ENCODE measurements at regions not wholly inside any gene's neighbourhood (a gene's known extent, or its start where the extent isn't known, plus 50 kb on each side); places are given as distances from the start of the nearest gene placed in this dataset.

DNA sequence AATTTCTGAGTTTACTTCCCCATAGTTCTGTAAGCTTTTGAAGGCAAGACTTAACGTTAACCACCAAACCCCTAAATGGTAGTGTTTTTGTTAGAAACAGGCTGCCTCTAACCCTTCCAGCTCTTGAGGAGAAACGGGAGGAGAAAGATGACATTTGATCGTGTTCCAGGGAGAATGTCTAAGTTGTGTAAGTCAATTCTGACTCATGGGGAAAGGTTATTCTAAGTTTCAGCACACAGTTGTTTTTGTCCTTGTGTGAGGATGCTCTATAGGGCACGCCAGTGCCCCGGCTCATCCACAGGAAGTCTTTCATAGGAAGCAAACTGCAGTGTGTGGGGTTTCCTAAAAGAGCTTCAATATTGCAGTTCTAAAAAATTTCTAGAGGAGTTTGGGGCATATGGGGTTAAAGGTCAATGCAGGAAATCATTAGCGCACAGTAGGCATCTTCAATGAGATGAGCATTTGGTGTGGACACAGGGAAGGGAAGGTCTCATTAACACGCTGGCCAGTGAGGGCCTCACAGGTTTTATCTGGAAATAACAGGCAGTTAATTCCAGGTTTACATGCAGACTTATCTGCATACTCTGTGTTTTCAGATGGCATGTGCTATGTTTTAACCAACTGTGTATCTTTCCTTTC lies 638.2 kb upstream of the IGFBP3 start:
- no peaks in the 10 kb centered on the region for H3K36me3 ChIP-seq (ENCODE audit: insufficient read depth, low read length)
- H3K4me3 ChIP-seq (ENCODE audit: low read length) = no peak overlapping the region
- H3K9me3 ChIP-seq (ENCODE audit: low read length) = no peaks in the 10 kb centered on the region
- H3K27me3 ChIP-seq (ENCODE audit: insufficient read depth, low read length) = no peaks in the 10 kb centered on the region
- peaks cover 15% of the 10 kb centered on the region for H3K4me1 ChIP-seq (ENCODE audit: insufficient read depth, low read length)
- H2AFZ ChIP-seq (ENCODE audit: low read depth, low read length) = no peak overlapping the region

DNA sequence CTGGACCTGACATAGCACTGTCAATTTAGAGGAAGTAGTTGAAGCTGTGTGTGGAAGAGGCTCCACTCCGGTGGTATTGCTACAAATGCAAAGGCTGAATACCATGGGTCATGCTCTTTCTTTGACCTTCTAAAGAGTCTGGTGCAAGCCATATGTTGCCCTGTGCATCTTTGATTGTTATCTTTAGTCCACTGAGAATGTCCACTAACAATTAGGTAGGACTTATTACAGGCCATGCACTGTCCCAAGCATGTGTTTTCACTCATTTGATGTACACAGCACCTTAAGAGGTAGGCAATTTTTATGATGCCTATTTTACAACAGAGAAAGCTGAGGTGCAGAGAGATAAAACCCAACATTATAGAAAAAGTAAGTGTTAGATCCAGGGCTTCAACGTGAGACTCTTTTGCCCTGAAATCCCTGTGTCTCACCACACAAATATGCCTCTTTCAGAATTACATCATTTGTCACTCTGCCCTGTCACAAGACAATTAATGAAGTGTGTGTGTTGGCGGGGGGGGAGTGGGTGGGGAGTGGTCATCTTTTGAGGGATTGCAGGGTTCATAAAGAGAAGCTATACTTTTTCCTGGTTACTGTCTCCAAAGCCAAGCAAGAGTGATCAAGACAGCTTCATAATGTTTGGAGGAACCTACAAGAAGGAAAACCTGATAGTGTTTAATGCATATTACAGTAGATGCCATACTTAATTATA lies 637.6 kb upstream of the IGFBP3 start:
- H3K9me3 ChIP-seq (ENCODE audit: low read length) = no peaks in the 10 kb centered on the region
- no peak overlapping the region for H3K4me3 ChIP-seq (ENCODE audit: low read length)
- H3K36me3 ChIP-seq (ENCODE audit: insufficient read depth, low read length) = no peaks in the 10 kb centered on the region
- no peaks in the 10 kb centered on the region for H3K27me3 ChIP-seq (ENCODE audit: insufficient read depth, low read length)
- peaks cover 15% of the 10 kb centered on the region for H3K4me1 ChIP-seq (ENCODE audit: insufficient read depth, low read length)
- H2AFZ ChIP-seq (ENCODE audit: low read depth, low read length) = no peak overlapping the region

DNA sequence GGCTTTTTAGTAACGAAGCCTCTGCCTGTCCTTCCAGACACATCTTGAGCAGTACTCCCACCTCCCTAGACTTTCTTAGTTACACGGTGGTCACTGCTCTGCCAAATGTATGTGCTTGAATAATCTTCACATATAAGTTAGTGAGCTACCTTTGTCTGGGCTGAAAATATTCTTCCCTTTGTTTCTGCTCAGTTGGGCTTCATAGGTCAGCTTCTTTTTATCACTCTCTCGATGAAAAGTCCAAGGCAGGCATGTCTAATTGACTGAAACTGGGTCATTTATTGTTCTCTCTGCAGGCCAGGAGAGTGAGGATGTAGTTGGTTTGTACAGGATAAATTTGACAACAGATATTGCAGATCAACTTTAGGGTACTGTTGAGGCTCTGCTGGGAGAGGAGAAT lies 636.7 kb upstream of the IGFBP3 start:
- Histone ChIP-seq H3K4me1 (ENCODE audit: insufficient read depth, low read length) (peaks cover 15% of the 10 kb centered on the region), H3K27me3 (ENCODE audit: insufficient read depth, low read length) (no peaks in the 10 kb centered on the region), H3K36me3 (ENCODE audit: insufficient read depth, low read length) (no peaks in the 10 kb centered on the region), H3K9me3 (ENCODE audit: low read length) (no peaks in the 10 kb centered on the region), H2AFZ (ENCODE audit: low read depth, low read length) (no peak overlapping the region), H3K4me3 (ENCODE audit: low read length) (no peak overlapping the region)

- no peak overlapping the region for H2AFZ ChIP-seq (ENCODE audit: low read depth, low read length)
- no peaks in the 10 kb centered on the region for H3K9me3 ChIP-seq (ENCODE audit: low read length)
- H3K4me1 ChIP-seq (ENCODE audit: insufficient read depth, low read length) = peaks cover 15% of the 10 kb centered on the region
- no peak overlapping the region for H3K4me3 ChIP-seq (ENCODE audit: low read length)
- H3K36me3 ChIP-seq (ENCODE audit: insufficient read depth, low read length) = no peaks in the 10 kb centered on the region
- H3K27me3 ChIP-seq (ENCODE audit: insufficient read depth, low read length) = no peaks in the 10 kb centered on the region
These were observed 636.2 kb upstream of the IGFBP3 start for GRCh38 chr7:46557295-46557711.

DNA sequence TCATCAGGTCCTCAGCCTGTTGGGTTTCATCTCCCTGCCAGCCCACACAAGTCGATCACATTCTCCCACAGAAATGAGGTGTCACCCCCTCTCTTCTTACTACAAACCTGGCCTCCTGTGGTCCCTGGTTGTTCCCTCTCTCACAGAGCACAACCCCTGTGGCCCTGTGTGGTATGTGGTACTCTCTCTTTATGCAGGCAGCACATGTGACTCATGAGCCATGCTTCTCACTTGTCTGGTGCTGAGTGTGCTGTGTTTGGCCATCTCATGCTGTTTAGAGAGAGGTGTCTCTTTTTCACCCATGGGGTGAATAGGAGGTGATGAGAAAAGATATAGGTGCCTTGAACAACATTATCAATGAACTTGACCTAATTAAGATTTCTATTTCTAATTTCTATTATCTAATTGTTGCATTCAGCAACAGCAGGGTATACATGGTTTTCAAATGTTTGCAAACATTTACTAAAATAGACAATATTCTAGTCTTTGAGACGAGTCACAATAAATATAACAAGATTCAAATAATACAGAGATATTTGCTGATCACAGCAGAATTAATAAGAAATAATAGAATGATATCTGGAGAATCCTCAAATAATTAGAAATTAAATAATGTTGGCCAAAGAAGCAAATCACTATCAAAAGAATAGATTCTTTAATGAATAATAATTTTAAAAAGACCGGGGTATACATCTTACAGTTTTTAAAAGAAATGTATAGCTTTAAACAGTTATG lies 633.8 kb upstream of the IGFBP3 start:
- Histone ChIP-seq H3K4me1 (ENCODE audit: insufficient read depth, low read length) (peaks cover 15% of the 10 kb centered on the region), H2AFZ (ENCODE audit: low read depth, low read length) (no peak overlapping the region), H3K4me3 (ENCODE audit: low read length) (no peak overlapping the region), H3K27me3 (ENCODE audit: insufficient read depth, low read length) (no peaks in the 10 kb centered on the region), H3K36me3 (ENCODE audit: insufficient read depth, low read length) (no peaks in the 10 kb centered on the region), H3K9me3 (ENCODE audit: low read length) (no peaks in the 10 kb centered on the region)

- no peaks in the 10 kb centered on the region for H3K36me3 ChIP-seq (ENCODE audit: insufficient read depth, low read length)
- H3K27me3 ChIP-seq (ENCODE audit: insufficient read depth, low read length) = no peaks in the 10 kb centered on the region
- H3K4me1 ChIP-seq (ENCODE audit: insufficient read depth, low read length) = no peaks in the 10 kb centered on the region
- no peak overlapping the region for H2AFZ ChIP-seq (ENCODE audit: low read depth, low read length)
- no peaks in the 10 kb centered on the region for H3K9me3 ChIP-seq (ENCODE audit: low read length)
- no peak overlapping the region for H3K4me3 ChIP-seq (ENCODE audit: low read length)
These were observed 630.5 kb upstream of the IGFBP3 start for GRCh38 chr7:46551603-46552002.

DNA sequence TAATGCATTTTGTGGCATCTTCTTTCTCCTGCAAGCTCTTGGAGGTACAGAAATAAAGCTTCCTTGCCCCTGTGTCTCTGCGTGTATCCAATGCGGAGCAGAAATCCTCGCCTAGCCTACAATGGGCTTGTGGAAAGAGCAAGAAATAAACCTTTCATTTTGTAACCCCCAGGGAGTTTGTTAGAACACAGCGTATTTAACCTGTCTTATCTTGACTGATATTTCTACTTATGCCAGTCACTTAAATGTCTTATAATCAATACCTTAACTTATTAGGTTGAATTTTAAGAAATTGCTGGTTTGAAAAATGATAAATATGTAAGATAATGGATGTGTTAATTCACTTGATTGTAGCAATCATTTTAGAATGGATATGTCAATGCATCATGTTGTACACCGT lies 629.8 kb upstream of the IGFBP3 start:
- Histone ChIP-seq H3K27me3 (ENCODE audit: insufficient read depth, low read length) (no peaks in the 10 kb centered on the region), H2AFZ (ENCODE audit: low read depth, low read length) (no peak overlapping the region), H3K4me3 (ENCODE audit: low read length) (no peak overlapping the region), H3K36me3 (ENCODE audit: insufficient read depth, low read length) (no peaks in the 10 kb centered on the region), H3K4me1 (ENCODE audit: insufficient read depth, low read length) (peaks cover 3% of the 10 kb centered on the region), H3K9me3 (ENCODE audit: low read length) (no peaks in the 10 kb centered on the region)

DNA sequence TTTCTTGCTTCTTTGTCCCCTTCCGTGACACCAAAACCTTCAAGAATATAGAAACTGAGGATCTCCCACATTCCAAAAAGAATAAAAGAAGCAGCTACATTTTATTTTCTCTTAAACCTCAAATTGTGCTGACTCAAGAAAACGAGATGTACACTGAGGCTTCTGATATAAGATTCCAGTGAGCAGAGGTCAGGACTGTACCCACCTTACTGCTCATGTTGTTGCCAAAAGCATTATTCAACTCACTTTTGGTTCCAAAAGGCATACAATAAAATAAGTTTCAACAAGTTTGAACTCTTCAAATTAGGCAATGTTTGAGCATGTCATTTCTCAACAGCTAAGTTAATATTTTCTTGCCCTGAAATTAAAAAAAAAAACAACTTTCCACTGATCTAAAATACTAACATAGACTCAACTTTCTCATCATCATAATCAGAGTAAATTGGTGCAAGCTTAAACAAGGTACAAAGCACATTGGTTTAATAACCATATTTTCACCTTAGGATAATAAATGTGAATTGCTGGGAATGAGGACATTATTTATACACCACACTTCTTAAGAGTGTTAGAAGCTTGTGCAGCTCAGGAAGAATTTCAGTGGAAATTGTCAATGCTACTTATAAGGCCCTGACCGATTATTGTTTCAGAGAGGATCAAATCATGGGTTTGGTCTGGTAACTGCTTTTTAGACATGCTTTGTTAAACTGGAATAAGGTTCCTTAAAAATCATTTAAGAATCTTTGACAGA lies 629.0 kb upstream of the IGFBP3 start:
- H3K9me3 ChIP-seq (ENCODE audit: low read length) = no peaks in the 10 kb centered on the region
- H2AFZ ChIP-seq (ENCODE audit: low read depth, low read length) = no peak overlapping the region
- no peaks in the 10 kb centered on the region for H3K36me3 ChIP-seq (ENCODE audit: insufficient read depth, low read length)
- H3K27me3 ChIP-seq (ENCODE audit: insufficient read depth, low read length) = no peaks in the 10 kb centered on the region
- H3K4me1 ChIP-seq (ENCODE audit: insufficient read depth, low read length) = peaks cover 5% of the 10 kb centered on the region
- no peak overlapping the region for H3K4me3 ChIP-seq (ENCODE audit: low read length)

GRCh38 chr7:46549347-46549746 lies 628.3 kb upstream of the IGFBP3 start:
- H3K36me3 ChIP-seq (ENCODE audit: insufficient read depth, low read length) = no peaks in the 10 kb centered on the region
- H3K9me3 ChIP-seq (ENCODE audit: low read length) = no peaks in the 10 kb centered on the region
- no peak overlapping the region for H3K4me3 ChIP-seq (ENCODE audit: low read length)
- H3K27me3 ChIP-seq (ENCODE audit: insufficient read depth, low read length) = no peaks in the 10 kb centered on the region
- no peak overlapping the region for H2AFZ ChIP-seq (ENCODE audit: low read depth, low read length)
- peaks cover 5% of the 10 kb centered on the region for H3K4me1 ChIP-seq (ENCODE audit: insufficient read depth, low read length)

DNA sequence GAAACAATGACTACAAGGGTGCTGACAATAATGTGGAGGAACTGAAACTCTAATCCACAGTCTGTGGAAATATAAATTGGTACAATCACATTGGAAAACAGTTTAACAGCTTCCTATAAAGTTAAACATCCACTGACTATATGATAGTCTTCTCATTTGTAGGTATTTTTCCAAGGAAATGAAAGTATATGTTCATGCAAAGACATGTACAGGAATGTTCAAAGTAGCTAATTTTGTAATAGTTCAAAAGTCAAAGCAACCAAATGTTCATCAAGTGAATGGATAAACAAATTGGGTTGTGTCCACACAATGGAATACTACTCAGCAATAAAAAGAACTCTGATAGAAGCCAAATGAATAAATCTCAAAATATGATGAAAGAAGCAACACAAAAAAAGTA lies 626.0 kb upstream of the IGFBP3 start:
- no peaks in the 10 kb centered on the region for H3K27me3 ChIP-seq (ENCODE audit: insufficient read depth, low read length)
- H2AFZ ChIP-seq (ENCODE audit: low read depth, low read length) = no peak overlapping the region
- H3K9me3 ChIP-seq (ENCODE audit: low read length) = no peaks in the 10 kb centered on the region
- no peak overlapping the region for H3K4me3 ChIP-seq (ENCODE audit: low read length)
- no peaks in the 10 kb centered on the region for H3K36me3 ChIP-seq (ENCODE audit: insufficient read depth, low read length)
- H3K4me1 ChIP-seq (ENCODE audit: insufficient read depth, low read length) = peaks cover 5% of the 10 kb centered on the region

DNA sequence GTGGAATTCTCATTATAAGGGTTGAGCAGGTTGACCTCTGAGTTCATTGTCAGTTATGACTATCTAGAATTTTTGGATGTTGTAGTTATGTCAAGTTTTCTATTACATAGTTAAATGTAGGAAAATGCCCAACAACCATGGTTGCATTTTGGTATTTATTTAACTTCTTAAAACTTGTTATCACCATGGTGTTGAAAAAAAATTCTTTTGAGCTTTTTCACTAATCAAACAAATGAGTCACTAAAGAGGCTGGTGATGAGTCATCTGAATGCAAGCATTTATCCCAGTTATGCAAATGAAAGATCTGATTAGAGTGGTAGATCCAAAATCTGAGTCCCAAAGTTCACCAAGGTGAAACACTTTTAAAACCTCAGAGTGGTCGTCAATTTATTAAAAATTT lies 624.7 kb upstream of the IGFBP3 start:
- H3K36me3 ChIP-seq (ENCODE audit: insufficient read depth, low read length) = no peaks in the 10 kb centered on the region
- no peak overlapping the region for H2AFZ ChIP-seq (ENCODE audit: low read depth, low read length)
- no peaks in the 10 kb centered on the region for H3K27me3 ChIP-seq (ENCODE audit: insufficient read depth, low read length)
- H3K9me3 ChIP-seq (ENCODE audit: low read length) = no peaks in the 10 kb centered on the region
- H3K4me3 ChIP-seq (ENCODE audit: low read length) = no peak overlapping the region
- H3K4me1 ChIP-seq (ENCODE audit: insufficient read depth, low read length) = peaks cover 5% of the 10 kb centered on the region

DNA sequence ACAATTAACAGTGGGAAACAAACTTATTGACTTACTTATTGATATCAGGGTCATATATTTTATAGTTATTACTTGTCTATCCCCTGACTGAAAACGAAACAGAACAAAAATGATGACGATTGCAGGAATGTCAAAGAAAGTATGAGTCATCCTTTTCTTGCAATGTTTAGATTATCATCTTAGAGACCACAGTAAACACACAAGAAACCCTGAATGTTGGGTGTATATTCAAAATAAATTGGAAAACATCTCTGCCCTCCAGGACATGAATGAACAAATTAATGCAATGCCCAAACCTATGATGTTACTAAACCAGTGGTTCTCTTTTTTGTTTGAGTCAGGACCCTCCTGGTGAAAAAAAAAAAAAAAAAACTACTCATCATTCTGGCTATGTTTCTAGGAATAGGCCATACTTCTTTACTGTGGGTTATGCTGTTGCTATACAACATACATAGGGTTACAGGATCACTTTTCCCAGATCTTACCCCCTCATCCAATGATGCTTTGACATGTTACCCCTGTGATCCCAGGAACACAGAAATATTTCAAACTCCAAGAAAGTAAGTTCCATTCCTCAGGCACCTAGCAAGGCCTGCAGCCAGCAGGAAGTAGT lies 623.4 kb upstream of the IGFBP3 start:
- H3K9me3 ChIP-seq (ENCODE audit: low read length) = no peaks in the 10 kb centered on the region
- no peak overlapping the region for H2AFZ ChIP-seq (ENCODE audit: low read depth, low read length)

More for the DNA sequence above, 623.4 kb upstream of the IGFBP3 start:
- Histone ChIP-seq H3K36me3 (ENCODE audit: insufficient read depth, low read length) (no peaks in the 10 kb centered on the region), H3K4me1 (ENCODE audit: insufficient read depth, low read length) (peaks cover 5% of the 10 kb centered on the region), H3K4me3 (ENCODE audit: low read length) (no peak overlapping the region), H3K27me3 (ENCODE audit: insufficient read depth, low read length) (peaks cover 2% of the 10 kb centered on the region)

Measured in neuron (in vitro differentiated cells).